ENCODE measurements at regions not wholly inside any gene's neighbourhood (a gene's known extent, or its start where the extent isn't known, plus 50 kb on each side); places are given as distances from the start of the nearest gene placed in this dataset.

DNA sequence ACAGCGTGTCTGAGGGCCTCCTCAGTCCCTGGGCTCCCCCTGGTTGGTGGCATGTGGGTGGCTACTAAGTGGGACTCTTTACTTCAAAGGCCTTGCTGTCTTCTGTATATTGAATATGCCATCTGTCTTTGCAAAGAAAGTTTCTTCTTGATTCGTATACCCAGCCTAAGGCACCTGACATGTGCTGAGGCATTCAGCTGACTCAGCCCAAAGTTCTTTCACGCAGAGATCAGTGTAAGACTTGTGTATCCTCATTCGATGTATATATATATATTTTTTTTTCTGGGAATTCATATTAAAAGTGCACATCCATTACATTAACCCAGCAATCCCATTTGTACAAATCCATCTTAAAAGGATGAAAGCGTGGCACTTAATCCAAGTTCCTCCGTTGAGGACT lies 115.1 kb upstream of the PMEPA1 start:
- TF ChIP-seq, protein P1, sequence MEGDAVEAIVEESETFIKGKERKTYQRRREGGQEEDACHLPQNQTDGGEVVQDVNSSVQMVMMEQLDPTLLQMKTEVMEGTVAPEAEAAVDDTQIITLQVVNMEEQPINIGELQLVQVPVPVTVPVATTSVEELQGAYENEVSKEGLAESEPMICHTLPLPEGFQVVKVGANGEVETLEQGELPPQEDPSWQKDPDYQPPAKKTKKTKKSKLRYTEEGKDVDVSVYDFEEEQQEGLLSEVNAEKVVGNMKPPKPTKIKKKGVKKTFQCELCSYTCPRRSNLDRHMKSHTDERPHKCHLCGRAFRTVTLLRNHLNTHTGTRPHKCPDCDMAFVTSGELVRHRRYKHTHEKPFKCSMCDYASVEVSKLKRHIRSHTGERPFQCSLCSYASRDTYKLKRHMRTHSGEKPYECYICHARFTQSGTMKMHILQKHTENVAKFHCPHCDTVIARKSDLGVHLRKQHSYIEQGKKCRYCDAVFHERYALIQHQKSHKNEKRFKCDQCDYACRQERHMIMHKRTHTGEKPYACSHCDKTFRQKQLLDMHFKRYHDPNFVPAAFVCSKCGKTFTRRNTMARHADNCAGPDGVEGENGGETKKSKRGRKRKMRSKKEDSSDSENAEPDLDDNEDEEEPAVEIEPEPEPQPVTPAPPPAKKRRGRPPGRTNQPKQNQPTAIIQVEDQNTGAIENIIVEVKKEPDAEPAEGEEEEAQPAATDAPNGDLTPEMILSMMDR (IDR thresholded peaks at IDR 0.05) = no peak
- TF ChIP-seq POLR2A (IDR thresholded peaks at IDR 0.05) = no peak

All from breast epithelium (tissue), 3 donors.